Activated CD4-positive, alpha-beta memory T cell treated with anti-CD3 and anti-CD28 coated beads for 36 hours (primary cell): ENCODE measurements at regions not wholly inside any gene's neighbourhood (a gene's known extent, or its start where the extent isn't known, plus 50 kb on each side); places are given as distances from the start of the nearest gene placed in this dataset.

ENCODE experiments used
- CTCF ChIA-PET: fragments of 350-600 bp; sonication (Branson Sonifier 250); formaldehyde crosslinking; loops from one replicate; lab custom pipeline; 2021; ENCODE audit warnings: antibody characterized with exemption, inconsistent platforms; lab: Charles Lee
- POLR2A ChIA-PET: fragments of 350-600 bp; sonication (Branson Sonifier 250); formaldehyde crosslinking; loops from one replicate; lab custom pipeline; 2021; ENCODE audit warnings: antibody characterized with exemption; lab: Charles Lee
- DNase-seq: peaks from one replicate; pipeline ENCODE4 v3.0.0-alpha.2; 2020
- H3K27ac Mint-ChIP-seq: one replicate; pipeline ENCODE4 v1.8.0; 2021; ENCODE audit warnings: mixed read lengths
- H3K27me3 Mint-ChIP-seq: one replicate; pipeline ENCODE4 v1.8.0; 2021; ENCODE audit warnings: mixed read lengths
- H3K36me3 Mint-ChIP-seq: one replicate; pipeline ENCODE4 v1.8.0; 2021; ENCODE audit warnings: mixed read lengths
- H3K4me1 Mint-ChIP-seq: one replicate; pipeline ENCODE4 v1.8.0; 2021; ENCODE audit warnings: low read depth, mixed read lengths
- H3K4me3 Mint-ChIP-seq: one replicate; pipeline ENCODE4 v1.8.0; 2021; ENCODE audit warnings: mild to moderate bottlenecking, mixed read lengths
- H3K9me3 Mint-ChIP-seq: one replicate; pipeline ENCODE4 v1.8.0; 2021; ENCODE audit warnings: mixed read lengths
- intact Hi-C: fragments of 100-400 bp; cut with micrococcal nuclease; formaldehyde crosslinking; loops from one replicate; pipeline ENCODE4 v1.15.1; 2023

DNA sequence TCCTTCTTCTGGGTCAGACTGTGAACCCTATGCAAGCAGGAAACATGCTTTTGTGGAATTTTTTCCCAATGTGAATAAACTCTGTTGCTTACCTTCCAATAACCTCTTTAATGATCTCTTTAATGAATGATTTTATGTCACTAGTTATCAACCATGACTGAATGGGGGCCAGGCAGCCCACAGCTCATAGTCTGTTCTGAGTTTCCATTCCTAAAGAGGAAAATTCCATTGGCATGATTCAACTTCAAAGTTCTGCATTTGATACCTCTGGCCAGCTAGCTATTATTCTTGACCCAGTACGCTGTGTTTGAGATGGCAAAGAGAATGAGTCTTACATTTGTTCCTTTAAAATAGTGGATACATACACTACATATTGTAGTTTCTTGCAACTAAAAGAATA is 867.8 kb upstream of the CELF2 start:
- H3K4me1 Mint-ChIP-seq: no peaks in the 10 kb centered on the region
- H3K36me3 Mint-ChIP-seq: no peaks in the 10 kb centered on the region
- no peaks in the 10 kb centered on the region for H3K9me3 Mint-ChIP-seq
- H3K27ac Mint-ChIP-seq: no peak overlapping the region
- ChIA-PET POLR2A (no interaction called here), CTCF (no interaction called here)
- DNase-seq: no peak
- peaks cover 7% of the 10 kb centered on the region for H3K27me3 Mint-ChIP-seq
- H3K4me3 Mint-ChIP-seq: no peak overlapping the region
- intact Hi-C loops: no loop called here

DNA sequence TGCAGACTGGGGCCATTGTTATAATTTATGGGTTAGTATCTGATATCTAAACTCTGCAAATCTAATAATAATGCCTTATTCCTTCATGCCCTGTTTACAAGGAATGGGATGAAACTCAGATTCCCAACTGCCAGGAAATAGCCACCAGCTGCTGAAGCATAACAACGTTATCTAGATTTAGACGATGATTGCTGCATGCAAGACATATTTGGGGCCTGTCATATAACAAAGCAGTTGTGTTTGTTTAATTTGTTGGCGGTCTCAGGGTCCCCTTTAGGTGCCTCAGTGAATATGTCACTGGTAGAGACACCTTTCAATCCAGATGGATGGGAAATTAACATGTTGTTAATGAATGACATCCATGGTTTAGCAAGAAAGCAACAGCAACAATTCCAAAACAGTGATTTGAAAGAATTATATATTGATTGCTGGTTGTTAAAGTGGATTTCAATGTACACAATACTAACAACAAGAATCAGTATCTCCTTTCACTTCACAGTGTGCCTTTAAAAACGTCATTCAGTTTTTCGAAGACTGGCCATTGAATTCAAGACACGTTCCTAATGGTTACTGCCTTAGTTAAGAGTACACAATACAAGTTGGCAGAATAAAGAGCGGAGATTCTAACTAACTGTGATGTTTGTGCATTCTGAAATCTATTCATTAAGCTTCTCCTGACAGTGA is 860.6 kb upstream of the CELF2 start:
- no peaks in the 10 kb centered on the region for H3K36me3 Mint-ChIP-seq
- H3K9me3 Mint-ChIP-seq: no peaks in the 10 kb centered on the region
- no peak overlapping the region for H3K27ac Mint-ChIP-seq
- intact Hi-C loops: no loop called here
- DNase-seq: no peak
- no peaks in the 10 kb centered on the region for H3K27me3 Mint-ChIP-seq
- no peak overlapping the region for H3K4me3 Mint-ChIP-seq
- no peaks in the 10 kb centered on the region for H3K4me1 Mint-ChIP-seq
- CTCF ChIA-PET: no interaction called here
- POLR2A ChIA-PET: no interaction called here

DNA sequence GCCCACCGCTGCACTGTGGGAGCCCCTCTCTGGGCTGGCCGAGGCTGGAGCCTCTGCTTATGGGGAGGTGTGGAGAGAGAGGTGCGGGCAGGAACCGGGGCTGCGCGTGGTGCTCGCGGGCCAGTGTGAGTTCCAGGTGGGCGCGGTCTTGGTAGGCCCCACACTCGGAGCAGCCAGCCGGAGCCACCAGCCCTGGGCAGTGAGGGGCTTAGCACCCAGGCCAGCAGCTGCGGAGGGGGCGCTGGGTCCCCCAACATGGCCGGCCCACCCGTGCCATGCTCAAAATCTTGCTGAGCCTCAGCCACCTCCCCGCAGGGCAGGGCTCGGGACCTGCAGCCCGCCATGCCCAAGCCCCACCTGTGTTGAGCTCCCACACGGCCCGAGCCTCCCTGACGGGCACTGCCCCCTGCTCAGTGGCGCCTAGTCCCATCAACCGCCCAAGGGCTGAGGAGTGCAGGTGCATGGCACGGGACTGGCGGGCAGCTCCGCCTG is 856.8 kb upstream of the CELF2 start:
- Mint-ChIP-seq H3K36me3 (no peaks in the 10 kb centered on the region), H3K4me3 (no peak overlapping the region), H3K27me3 (peaks cover 1% of the 10 kb centered on the region), H3K9me3 (no peaks in the 10 kb centered on the region), H3K4me1 (no peaks in the 10 kb centered on the region), H3K27ac (no peak overlapping the region)
- ChIA-PET CTCF (no interaction called here), POLR2A (no interaction called here)
- intact Hi-C loops: no loop called here
- no peak for DNase-seq

DNA sequence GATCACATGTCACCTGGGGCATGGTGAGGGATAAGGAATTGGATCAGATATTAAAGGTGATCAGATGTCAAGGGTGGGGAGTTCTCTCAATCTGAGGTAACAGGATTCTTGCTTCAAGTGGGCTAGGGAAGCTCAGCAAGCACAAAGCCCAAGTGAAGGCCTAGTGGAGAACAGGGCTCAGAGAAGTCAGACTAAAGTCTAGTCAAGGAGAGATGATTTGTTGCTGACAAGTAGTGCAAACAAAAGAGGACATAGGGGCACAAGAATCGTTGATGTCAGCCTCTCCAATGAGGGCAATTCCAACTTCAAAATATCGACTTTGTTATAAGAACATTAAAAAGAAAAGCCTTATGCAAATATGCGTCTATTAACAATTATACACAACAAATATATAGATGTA is 852.8 kb upstream of the CELF2 start:
- no peaks in the 10 kb centered on the region for H3K4me1 Mint-ChIP-seq

DNA sequence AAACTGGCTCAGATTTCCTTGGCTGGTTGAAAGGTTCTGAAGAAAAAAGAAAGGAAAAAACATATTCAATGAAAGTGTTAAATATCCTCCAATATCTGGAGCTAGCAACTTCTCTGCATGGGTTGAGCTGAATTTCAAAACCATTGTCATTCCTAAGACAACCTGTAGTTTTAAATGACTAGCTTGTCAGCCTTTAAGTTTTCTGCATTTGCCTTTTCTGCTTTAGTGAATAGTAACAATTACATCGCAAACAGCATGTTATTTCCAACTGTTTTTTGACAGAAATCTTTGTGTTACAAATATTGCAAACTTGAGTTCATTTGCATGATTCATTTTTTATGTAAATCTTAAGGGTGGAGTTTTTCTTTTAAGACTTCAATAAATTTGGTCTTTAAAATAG is 852.3 kb upstream of the CELF2 start:
- no peak for DNase-seq
- intact Hi-C loops: no loop called here
- CTCF ChIA-PET: no interaction called here

More for the DNA sequence above, 852.8 kb upstream of the CELF2 start:
- H3K9me3 Mint-ChIP-seq: no peaks in the 10 kb centered on the region
- no peak overlapping the region for H3K27ac Mint-ChIP-seq
- no peaks in the 10 kb centered on the region for H3K36me3 Mint-ChIP-seq
- CTCF ChIA-PET: no interaction called here
- H3K27me3 Mint-ChIP-seq: peaks cover 1% of the 10 kb centered on the region
- intact Hi-C loops: no loop called here
- no peak for DNase-seq
- POLR2A ChIA-PET: no interaction called here
- H3K4me3 Mint-ChIP-seq: no peak overlapping the region

DNA sequence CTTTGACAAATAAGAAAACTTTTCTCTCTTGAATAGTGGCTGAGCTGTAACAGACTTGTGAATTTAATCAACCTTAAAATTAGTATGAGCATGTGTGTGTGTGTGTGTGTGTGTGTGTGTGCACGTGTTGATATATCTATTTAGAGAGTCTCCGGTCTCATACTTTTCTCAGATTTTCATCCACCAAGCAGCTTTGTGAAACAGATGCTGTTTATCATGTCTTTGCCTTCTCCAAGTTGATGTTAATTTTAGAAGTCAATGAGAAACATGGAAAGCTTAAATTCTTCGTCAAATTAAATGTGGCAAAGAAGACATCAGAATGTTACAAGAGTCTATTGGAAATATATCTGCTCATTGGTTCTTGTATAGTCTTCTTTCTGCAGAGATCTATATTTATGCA is 839.2 kb upstream of the CELF2 start:
- no peaks in the 10 kb centered on the region for H3K4me1 Mint-ChIP-seq
- no peak for DNase-seq
- POLR2A ChIA-PET: no interaction called here
- intact Hi-C loops: no loop called here
- H3K9me3 Mint-ChIP-seq: no peaks in the 10 kb centered on the region
- H3K36me3 Mint-ChIP-seq: no peaks in the 10 kb centered on the region
- no peak overlapping the region for H3K4me3 Mint-ChIP-seq
- H3K27me3 Mint-ChIP-seq: peaks cover 5% of the 10 kb centered on the region
- no peak overlapping the region for H3K27ac Mint-ChIP-seq
- CTCF ChIA-PET: no interaction called here

More for the DNA sequence above, 852.3 kb upstream of the CELF2 start:
- Mint-ChIP-seq H3K4me1 (no peaks in the 10 kb centered on the region), H3K4me3 (no peak overlapping the region), H3K9me3 (no peaks in the 10 kb centered on the region), H3K27ac (no peak overlapping the region), H3K36me3 (no peaks in the 10 kb centered on the region), H3K27me3 (peaks cover 1% of the 10 kb centered on the region)
- POLR2A ChIA-PET: no interaction called here

DNA sequence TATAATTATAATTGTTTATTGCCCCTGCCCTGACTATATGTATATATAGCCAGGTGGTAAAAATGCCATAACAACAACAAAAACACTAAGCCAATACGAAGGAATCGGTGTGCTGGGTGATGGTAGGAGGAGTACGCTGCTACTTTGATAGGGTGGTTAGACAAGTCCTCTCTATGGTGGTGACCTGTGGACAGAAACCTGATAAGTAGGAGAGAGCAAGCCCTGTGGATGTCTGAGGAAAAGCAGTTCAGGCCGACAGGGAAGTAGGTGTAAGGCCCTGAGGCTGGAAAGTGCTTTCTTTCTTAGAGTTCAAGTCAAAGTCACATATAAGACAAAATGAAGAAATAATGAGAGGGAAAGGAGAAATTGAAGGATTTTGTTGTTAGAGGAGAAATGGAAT is 823.8 kb upstream of the CELF2 start:
- peaks cover 3% of the 10 kb centered on the region for H3K27me3 Mint-ChIP-seq
- no peaks in the 10 kb centered on the region for H3K4me1 Mint-ChIP-seq
- intact Hi-C loops: no loop called here
- H3K36me3 Mint-ChIP-seq: no peaks in the 10 kb centered on the region
- H3K4me3 Mint-ChIP-seq: no peak overlapping the region
- DNase-seq: no peak
- CTCF ChIA-PET: no interaction called here
- no peak overlapping the region for H3K27ac Mint-ChIP-seq
- H3K9me3 Mint-ChIP-seq: no peaks in the 10 kb centered on the region
- POLR2A ChIA-PET: no interaction called here

DNA sequence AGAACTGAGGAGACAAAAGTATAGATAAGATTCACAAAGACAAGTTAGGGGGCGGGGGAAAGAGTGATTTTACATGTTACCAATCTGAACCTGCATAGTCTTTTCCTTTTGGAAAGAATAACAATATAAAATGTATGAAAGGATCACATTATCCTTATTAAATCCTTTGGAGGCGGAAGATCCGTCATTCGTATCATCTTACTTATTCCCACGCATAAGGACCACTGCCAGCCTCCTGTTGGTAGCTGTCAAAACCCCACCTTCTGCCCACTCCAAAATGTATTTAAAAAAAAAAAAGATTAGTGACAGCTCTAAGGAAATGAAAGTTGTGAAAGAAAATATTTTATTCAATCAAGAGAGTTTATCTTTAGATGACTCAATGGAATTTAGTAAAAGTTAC is 821.0 kb upstream of the CELF2 start:
- H3K27me3 Mint-ChIP-seq: peaks cover 2% of the 10 kb centered on the region
- no peaks in the 10 kb centered on the region for H3K9me3 Mint-ChIP-seq
- H3K4me3 Mint-ChIP-seq: no peak overlapping the region
- intact Hi-C loops: no loop called here
- H3K4me1 Mint-ChIP-seq: no peaks in the 10 kb centered on the region
- DNase-seq: no peak
- H3K27ac Mint-ChIP-seq: no peak overlapping the region
- no peaks in the 10 kb centered on the region for H3K36me3 Mint-ChIP-seq
- ChIA-PET CTCF (no interaction called here), POLR2A (no interaction called here)

DNA sequence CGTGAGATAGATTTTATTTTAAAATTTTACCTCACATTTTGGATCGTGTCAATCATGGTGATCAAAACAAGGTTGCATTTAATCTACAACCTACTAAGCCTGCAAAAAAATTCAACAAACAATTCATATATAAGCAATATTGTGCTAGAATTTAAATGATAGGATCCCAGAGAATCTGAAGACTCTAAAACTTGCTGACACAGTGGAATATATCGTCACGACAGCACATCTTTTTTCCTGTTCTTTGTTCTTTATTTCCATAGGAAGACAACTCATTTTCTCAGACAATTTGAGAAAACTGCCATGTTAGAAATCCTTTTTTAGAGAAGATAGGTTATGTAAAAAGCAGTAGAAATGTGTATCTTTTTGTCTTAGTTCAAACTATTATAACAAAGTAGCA is 820.2 kb upstream of the CELF2 start:
- Mint-ChIP-seq H3K27ac (no peak overlapping the region), H3K27me3 (peaks cover 2% of the 10 kb centered on the region), H3K4me3 (no peak overlapping the region), H3K4me1 (no peaks in the 10 kb centered on the region), H3K36me3 (no peaks in the 10 kb centered on the region), H3K9me3 (no peaks in the 10 kb centered on the region)
- no peak for DNase-seq
- CTCF ChIA-PET: no interaction called here
- intact Hi-C loops: no loop called here
- POLR2A ChIA-PET: no interaction called here

DNA sequence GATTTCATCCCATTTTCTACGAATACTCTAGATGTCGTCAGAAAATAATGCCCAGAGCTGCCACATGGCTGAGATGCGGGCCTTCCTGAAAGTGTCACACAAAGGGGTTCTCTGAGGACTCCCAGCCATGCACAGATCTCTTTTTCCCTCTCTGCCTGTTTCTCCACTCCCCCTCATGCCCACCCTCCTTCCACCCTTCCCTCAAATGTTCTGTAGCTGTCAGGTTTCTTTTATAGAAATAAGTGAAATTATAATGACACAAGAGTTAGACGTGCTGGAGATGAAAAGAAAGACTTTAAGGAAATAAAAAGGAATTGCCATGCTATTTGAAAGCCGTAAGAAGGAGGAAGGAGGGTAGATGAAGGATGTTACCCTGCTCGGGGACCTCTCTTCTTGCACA is 819.3 kb upstream of the CELF2 start:
- DNase-seq: no peak
- H3K27ac Mint-ChIP-seq: no peak overlapping the region
- no peak overlapping the region for H3K4me3 Mint-ChIP-seq
- H3K9me3 Mint-ChIP-seq: peaks cover under 1% of the 10 kb centered on the region
- no peaks in the 10 kb centered on the region for H3K36me3 Mint-ChIP-seq
- ChIA-PET POLR2A (no interaction called here), CTCF (no interaction called here)
- intact Hi-C loops: no loop called here
- H3K27me3 Mint-ChIP-seq: peaks cover 2% of the 10 kb centered on the region
- H3K4me1 Mint-ChIP-seq: no peaks in the 10 kb centered on the region

DNA sequence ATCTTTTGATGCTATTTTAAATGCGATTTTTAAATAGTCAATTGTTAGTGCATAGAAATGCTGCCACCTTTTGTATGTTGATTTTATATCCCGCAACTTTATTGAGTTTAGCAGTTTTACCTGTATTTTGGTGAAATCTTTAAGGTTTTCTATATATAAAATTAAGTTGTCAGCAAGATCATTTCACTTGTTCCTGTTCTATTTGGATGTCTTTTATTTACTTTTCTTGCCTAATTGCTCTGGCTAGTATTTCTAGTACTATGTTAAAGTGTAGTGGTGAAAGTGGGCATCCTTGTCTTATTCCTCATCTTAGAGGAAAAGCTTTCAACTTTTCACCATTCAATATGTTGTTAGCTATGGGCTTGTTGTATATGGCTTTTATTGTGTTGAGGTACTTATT is 813.3 kb upstream of the CELF2 start:
- POLR2A ChIA-PET: no interaction called here
- Mint-ChIP-seq H3K9me3 (peaks cover 12% of the 10 kb centered on the region), H3K4me3 (no peak overlapping the region), H3K36me3 (no peaks in the 10 kb centered on the region), H3K27me3 (no peaks in the 10 kb centered on the region), H3K27ac (no peak overlapping the region), H3K4me1 (no peaks in the 10 kb centered on the region)
- no peak for DNase-seq
- CTCF ChIA-PET: no interaction called here
- intact Hi-C loops: no loop called here

DNA sequence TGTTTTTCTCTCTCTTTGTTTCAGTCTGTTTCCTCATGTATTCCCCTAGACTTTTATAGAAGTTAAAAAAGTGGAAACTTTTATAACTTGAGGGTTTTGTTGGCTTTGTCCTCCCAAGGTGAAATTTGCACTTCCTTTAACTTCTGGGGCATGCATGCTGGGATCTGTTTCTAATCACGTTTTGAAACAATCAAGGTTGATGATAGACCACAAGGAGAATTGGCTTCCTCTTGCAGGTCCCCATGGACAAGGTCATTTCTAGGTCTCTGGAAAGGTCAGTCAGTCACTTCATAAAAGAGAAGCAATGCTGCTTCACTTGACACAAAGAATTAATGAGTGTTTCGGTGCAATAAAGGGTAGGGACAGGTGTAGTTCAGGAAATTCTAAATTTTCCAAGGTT is 811.8 kb upstream of the CELF2 start:
- ChIA-PET POLR2A (no interaction called here), CTCF (no interaction called here)
- no peak overlapping the region for H3K27ac Mint-ChIP-seq
- no peak overlapping the region for H3K4me3 Mint-ChIP-seq
- no peaks in the 10 kb centered on the region for H3K36me3 Mint-ChIP-seq
- H3K27me3 Mint-ChIP-seq: no peaks in the 10 kb centered on the region
- intact Hi-C loops: no loop called here
- H3K4me1 Mint-ChIP-seq: no peaks in the 10 kb centered on the region
- peaks cover 12% of the 10 kb centered on the region for H3K9me3 Mint-ChIP-seq
- DNase-seq: no peak

DNA sequence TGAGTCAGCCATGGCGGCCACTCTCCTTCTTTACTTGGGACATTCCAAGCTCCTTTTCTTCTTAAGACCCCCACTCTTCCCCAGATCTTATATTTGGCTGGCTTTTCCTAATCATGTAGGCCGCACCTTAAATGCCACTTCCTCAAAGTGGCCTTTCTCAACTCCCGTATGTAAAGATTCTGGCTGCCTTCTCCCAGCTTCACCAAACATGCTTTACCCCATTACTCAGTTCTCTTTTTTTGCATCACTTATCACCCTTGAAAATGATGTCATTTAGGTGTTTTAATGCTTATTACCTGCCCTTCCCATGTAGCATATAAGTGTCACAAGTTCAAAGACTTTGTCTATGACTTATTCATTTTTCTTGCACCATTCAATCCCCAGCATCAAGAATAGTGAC is 810.1 kb upstream of the CELF2 start:
- DNase-seq: no peak
- intact Hi-C loops: no loop called here
- H3K4me1 Mint-ChIP-seq: no peaks in the 10 kb centered on the region
- no peaks in the 10 kb centered on the region for H3K27me3 Mint-ChIP-seq
- peaks cover 12% of the 10 kb centered on the region for H3K9me3 Mint-ChIP-seq
- ChIA-PET CTCF (no interaction called here), POLR2A (no interaction called here)
- H3K36me3 Mint-ChIP-seq: no peaks in the 10 kb centered on the region
- no peak overlapping the region for H3K4me3 Mint-ChIP-seq
- no peak overlapping the region for H3K27ac Mint-ChIP-seq
